ENCODE measurements at regions not wholly inside any gene's neighbourhood (a gene's known extent, or its start where the extent isn't known, plus 50 kb on each side); places are given as distances from the start of the nearest gene placed in this dataset.

- no peak for DNase-seq (ENCODE audit: extremely low read depth in 1 of 11, low read depth in 9 of 11, low spot score in 4 of 11)
Measured at GRCh38 chr3:34319881-34320280, 521.5 kb downstream of the PDCD6IP start.

GRCh38 chr3:34323517-34323916 is 525.1 kb downstream of the PDCD6IP start:
- DNase-seq (ENCODE audit: extremely low read depth in 1 of 11, low read depth in 9 of 11, low spot score in 4 of 11): no peak

GRCh38 chr3:34346656-34347055 is 548.2 kb downstream of the PDCD6IP start:
- DNase-seq (ENCODE audit: extremely low read depth in 1 of 11, low read depth in 9 of 11, low spot score in 4 of 11): no peak

- DNase-seq (ENCODE audit: extremely low read depth in 1 of 11, low read depth in 9 of 11, low spot score in 4 of 11): no peak
Measured at GRCh38 chr3:34351882-34352777, 553.7 kb downstream of the PDCD6IP start.

GRCh38 chr3:34352778-34353331 is 554.4 kb downstream of the PDCD6IP start:
- no peak for DNase-seq (ENCODE audit: extremely low read depth in 1 of 11, low read depth in 9 of 11, low spot score in 4 of 11)

- DNase-seq (ENCODE audit: extremely low read depth in 1 of 11, low read depth in 9 of 11, low spot score in 4 of 11): no peak
Measured at GRCh38 chr3:34357461-34357860, 559.0 kb downstream of the PDCD6IP start.

- no peak for DNase-seq (ENCODE audit: extremely low read depth in 1 of 11, low read depth in 9 of 11, low spot score in 4 of 11)
Measured at GRCh38 chr3:34359064-34359463, 560.6 kb downstream of the PDCD6IP start.

- DNase-seq (ENCODE audit: extremely low read depth in 1 of 11, low read depth in 9 of 11, low spot score in 4 of 11): no peak
Measured at GRCh38 chr3:34360713-34361112, 562.3 kb downstream of the PDCD6IP start.

GRCh38 chr3:34361921-34362320 is 563.5 kb downstream of the PDCD6IP start:
- no peak for DNase-seq (ENCODE audit: extremely low read depth in 1 of 11, low read depth in 9 of 11, low spot score in 4 of 11)

- DNase-seq (ENCODE audit: extremely low read depth in 1 of 11, low read depth in 9 of 11, low spot score in 4 of 11): no peak
Measured at GRCh38 chr3:34362910-34363309, 564.5 kb downstream of the PDCD6IP start.

- no peak for DNase-seq (ENCODE audit: extremely low read depth in 1 of 11, low read depth in 9 of 11, low spot score in 4 of 11)
Measured at GRCh38 chr3:34363881-34364280, 565.5 kb downstream of the PDCD6IP start.

GRCh38 chr3:34364335-34364734 is 565.9 kb downstream of the PDCD6IP start:
- no peak for DNase-seq (ENCODE audit: extremely low read depth in 1 of 11, low read depth in 9 of 11, low spot score in 4 of 11)

- DNase-seq (ENCODE audit: extremely low read depth in 1 of 11, low read depth in 9 of 11, low spot score in 4 of 11): no peak
Measured at GRCh38 chr3:34365231-34365630, 566.8 kb downstream of the PDCD6IP start.

- DNase-seq (ENCODE audit: extremely low read depth in 1 of 11, low read depth in 9 of 11, low spot score in 4 of 11): no peak
Measured at GRCh38 chr3:34365771-34366170, 567.3 kb downstream of the PDCD6IP start.

- DNase-seq (ENCODE audit: extremely low read depth in 1 of 11, low read depth in 9 of 11, low spot score in 4 of 11): no peak
Measured at GRCh38 chr3:34367521-34367920, 569.1 kb downstream of the PDCD6IP start.

- no peak for DNase-seq (ENCODE audit: extremely low read depth in 1 of 11, low read depth in 9 of 11, low spot score in 4 of 11)
Measured at GRCh38 chr3:34374521-34374920, 576.1 kb downstream of the PDCD6IP start.

GRCh38 chr3:34376691-34377090 is 578.3 kb downstream of the PDCD6IP start:
- DNase-seq (ENCODE audit: extremely low read depth in 1 of 11, low read depth in 9 of 11, low spot score in 4 of 11): no peak

GRCh38 chr3:34377961-34378360 is 579.5 kb downstream of the PDCD6IP start:
- no peak for DNase-seq (ENCODE audit: extremely low read depth in 1 of 11, low read depth in 9 of 11, low spot score in 4 of 11)

GRCh38 chr3:34381243-34381642 is 582.8 kb downstream of the PDCD6IP start:
- DNase-seq (ENCODE audit: extremely low read depth in 1 of 11, low read depth in 9 of 11, low spot score in 4 of 11): no peak

GRCh38 chr3:34382859-34383258 is 584.4 kb downstream of the PDCD6IP start:
- DNase-seq (ENCODE audit: extremely low read depth in 1 of 11, low read depth in 9 of 11, low spot score in 4 of 11): no peak

GRCh38 chr3:34386309-34386708 is 587.9 kb downstream of the PDCD6IP start:
- DNase-seq (ENCODE audit: extremely low read depth in 1 of 11, low read depth in 9 of 11, low spot score in 4 of 11): no peak

Data from renal cortex interstitium (tissue), 11 donors.